Ovary (tissue), 3 donors: ENCODE measurements at regions not wholly inside any gene's neighbourhood (a gene's known extent, or its start where the extent isn't known, plus 50 kb on each side); places are given as distances from the start of the nearest gene placed in this dataset.

Source experiments
- CTCF ChIP-seq, 3 donors: fragments of 450-650 bp in 2 of 3; fragments of 200-600 bp in 1 of 3; IDR thresholded peaks; one replicate each; pipeline versions ENCODE4 v1.5.1 to v1.8.0; 2016 to 2022; ENCODE audit warnings: antibody characterized with exemption in 3 of 3, mild to moderate bottlenecking in 1 of 3
- EP300 ChIP-seq: sonication (generic); formaldehyde crosslinking; IDR thresholded peaks from one replicate; pipeline ENCODE4 v1.6.1; 2017; ENCODE audit warnings: antibody characterized with exemption
- POLR2A ChIP-seq: fragments of 450-650 bp; IDR thresholded peaks from one replicate; pipeline ENCODE4 v1.6.1; 2017; ENCODE audit warnings: antibody characterized with exemption, mild to moderate bottlenecking, moderate library complexity
- donor health status: DM: no; HTN: no; CAD: no.

DNA sequence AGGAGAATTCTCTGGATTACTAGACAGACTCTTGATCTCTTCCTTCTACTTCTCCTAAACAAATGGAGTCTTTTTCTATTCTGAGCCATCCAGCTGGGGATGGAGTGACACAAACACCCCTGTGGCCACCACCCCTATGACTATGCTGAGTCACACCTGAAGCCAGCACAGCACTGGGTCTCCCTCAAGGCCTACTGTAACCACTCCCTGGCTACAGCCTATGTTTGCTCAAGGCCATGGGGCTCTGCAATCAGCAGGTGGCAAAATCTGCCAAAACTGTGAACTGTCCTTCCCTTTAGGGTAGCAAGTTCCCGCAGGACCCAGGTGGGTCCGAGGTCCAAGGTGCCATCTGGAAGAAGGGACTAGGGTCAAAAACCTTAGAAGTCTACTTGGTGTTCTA lies 132.3 kb downstream of the TINAG start:
- TF ChIP-seq POLR2A, result no peak
- no peak for TF ChIP-seq CTCF (IDR thresholded peaks at IDR 0.05)
- no peak for TF ChIP-seq EP300
